HG03558 (cell line): ENCODE measurements at regions not wholly inside any gene's neighbourhood (a gene's known extent, or its start where the extent isn't known, plus 50 kb on each side); places are given as distances from the start of the nearest gene placed in this dataset.

Experiments used
- ATAC-seq: cut with Tn5 transposase; IDR thresholded peaks from one replicate; pipeline ENCODE4 v1.9.1; 2021; ENCODE audit warnings: moderate number of reproducible peaks; ENCODE audit not compliant: unreplicated experiment; ENCODE audit errors: extremely low read depth

DNA sequence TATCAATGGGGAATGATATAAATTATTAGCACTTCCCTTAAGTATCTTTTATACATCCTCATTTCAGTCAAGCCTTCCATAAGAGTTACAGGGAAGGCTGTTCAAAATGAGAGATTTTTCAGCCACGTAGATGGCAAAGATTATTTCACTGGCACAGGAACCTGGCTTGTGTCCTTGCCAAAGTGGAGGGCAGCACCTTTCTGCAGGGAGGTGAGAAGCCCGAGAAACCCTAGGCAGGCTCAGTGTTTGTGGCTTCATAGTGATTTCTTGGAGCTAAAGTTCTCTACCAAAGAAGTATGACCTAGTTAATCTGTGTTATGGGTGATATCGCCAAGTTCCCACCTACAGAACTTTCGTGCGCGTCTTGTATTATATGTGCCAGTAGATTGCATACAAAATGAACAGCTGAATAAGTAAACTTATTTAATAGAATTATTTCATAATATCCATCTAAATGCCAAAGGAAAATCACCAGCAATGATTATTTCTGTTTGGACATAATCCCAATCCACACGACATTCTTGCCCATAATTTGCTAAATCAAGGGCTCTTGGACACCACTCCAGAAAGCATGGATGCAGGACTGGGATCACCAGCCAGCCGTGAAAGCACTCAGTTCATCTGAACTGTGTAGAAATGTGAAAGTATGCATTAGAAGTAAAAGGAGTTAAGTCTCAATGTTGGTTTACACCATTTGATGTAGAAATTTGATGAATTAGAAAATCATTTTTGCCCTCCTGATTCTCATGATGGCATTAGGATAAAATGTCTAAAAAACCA lies 150.4 kb upstream of the RNF32 start:
- no peak for ATAC-seq

DNA sequence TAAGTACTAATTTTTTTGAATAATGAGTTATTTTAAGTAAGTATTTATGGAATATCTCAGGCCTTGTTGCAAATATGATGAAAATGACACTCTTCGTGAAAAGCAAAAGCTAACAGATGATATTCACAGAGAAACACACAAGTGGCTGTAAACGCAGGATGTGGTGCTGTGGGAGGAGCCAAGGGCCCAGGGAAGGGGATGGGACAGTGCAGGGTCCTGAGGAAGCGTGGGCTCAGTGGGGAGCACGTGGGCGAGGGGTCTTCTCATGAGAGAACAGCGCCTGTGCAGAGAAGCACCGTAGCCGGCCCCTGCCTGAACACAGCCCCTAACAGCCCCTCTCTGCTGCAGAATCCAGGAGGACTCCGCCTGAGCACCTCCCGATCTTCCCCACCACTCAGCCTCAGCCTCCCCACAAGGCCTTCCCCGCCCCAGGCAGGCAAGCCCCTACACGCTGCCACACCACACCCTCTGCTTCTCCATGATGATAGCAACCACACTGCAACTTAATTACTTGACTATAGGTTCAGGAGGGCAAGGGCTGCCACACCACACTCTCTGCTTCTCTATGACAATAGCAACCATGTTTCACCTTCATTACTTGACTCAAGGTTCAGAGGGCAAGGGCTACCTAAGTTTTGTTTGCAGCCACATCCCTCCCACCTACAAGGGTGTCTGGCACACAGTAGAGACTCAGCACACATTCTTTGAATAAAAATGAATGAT lies 152.6 kb upstream of the RNF32 start:
- no peak for ATAC-seq

DNA sequence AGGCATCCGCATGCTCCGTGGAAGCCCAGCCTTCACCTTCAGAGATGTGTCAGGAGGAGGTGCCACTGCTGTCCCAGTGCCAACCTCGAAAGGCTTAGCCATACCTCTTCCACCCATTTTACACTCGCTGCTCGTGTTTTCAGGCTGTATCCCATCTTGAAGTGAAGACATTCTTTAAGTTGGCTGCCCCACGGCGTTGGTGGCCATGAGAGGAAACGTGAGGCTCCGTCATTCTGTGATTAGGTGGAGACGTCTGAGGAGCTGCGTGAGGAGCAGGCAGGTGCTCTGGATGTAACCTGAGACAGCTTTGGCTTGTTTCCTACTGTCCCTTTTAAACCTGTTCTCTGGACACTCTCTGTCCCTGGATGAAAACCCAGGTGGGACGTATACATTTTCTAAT lies 159.9 kb upstream of the RNF32 start:
- no peak for ATAC-seq

DNA sequence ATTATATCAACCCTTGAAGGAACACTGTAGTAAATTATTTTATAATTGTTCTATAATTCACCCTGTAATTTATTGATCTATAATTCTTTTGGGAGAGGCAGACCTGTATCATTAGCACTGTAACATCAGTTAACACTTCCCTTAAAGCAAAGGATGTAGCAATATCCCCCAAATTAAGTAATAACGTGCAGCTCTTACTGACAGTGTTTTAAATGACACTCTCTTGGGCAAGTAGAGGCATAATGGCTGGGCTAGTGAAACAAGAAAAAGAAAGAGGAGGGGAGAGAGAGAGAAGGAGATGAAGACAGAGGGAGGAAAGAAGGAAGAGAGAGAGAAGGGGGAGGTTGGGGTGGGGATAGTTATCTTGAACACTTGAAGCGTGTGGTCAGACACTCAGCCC lies 161.0 kb upstream of the RNF32 start:
- no peak for ATAC-seq

DNA sequence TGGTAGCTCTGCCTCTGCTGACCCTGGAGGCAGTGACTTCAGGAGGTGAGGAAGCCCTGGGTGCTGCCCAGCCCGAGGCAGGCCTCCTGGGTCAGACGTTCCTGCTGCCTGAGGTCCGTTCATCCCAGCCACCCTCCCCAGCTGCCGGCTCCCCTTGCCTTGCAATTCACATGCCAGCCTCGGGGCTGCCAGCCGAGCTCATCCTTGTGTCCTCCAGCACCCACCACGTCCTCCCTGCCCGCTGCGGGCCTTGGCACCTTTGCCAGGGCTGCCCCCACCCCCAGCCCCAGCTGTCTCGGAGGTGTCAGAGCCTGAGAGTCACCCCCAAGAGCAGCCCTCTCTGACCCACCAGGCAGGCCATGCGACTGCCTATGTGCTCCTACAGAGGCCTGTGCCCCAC lies 162.1 kb upstream of the RNF32 start:
- ATAC-seq: no peak

DNA sequence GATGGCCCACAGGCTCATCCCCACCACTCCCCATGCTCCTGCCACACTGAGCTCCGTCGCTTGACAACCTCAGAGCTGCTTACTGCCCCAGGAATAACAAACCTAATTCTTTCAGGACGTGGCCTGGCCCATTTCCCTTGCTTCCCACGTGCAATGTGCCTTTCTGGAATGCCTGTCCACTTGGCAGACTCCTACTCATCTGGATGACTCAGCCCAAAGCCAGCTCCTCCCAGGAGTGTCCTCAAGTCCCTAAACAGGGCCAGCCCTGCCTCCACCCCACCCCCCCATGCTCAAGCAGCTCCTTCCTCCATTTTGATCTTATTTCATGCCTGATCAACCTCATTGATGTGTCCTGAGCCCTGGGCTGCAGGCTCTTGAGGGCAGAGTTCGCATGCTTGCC lies 164.9 kb upstream of the RNF32 start:
- ATAC-seq: no peak

DNA sequence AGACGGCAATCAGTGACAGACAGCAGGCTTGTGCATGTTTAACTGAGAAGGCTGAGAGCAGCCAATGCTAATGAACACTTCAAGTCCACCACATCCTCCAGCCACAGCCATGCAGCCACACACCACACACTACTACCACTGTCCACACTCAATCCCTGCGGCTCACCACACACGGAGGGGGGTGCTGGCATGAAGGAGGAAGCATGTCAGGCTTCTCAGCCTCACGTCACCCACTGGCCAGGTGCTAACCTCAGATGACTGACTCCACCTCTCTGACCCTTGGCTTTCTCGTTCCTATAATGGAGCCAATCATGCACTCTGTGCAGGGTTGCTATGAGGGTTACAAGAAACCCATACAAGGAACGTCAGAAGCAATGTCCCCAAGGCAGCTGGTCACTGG lies 165.4 kb upstream of the RNF32 start:
- ATAC-seq: no peak

DNA sequence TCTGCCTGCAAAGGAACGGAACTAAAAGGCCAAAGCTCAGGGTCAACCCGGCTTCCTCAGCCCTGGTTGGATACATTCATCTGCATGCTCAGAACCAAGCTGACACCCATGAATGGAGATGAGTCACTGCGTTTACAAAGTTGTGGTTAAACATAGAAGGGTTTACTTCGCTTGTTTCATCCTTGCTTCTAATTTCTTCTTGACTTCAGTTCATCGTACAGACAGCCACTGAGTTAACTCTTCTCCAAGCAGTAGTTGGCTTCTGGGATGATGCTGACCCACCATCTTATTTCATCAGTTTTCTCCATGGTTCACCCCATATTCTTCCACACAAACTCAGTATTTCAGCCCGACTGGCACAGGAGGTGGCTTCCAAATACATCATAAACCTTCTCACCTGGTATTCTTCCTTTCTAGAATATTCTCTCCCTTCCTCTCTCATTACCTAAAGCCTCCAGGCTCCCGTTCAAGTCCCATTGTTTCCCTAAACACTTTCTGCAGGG lies 166.3 kb upstream of the RNF32 start:
- no peak for ATAC-seq

DNA sequence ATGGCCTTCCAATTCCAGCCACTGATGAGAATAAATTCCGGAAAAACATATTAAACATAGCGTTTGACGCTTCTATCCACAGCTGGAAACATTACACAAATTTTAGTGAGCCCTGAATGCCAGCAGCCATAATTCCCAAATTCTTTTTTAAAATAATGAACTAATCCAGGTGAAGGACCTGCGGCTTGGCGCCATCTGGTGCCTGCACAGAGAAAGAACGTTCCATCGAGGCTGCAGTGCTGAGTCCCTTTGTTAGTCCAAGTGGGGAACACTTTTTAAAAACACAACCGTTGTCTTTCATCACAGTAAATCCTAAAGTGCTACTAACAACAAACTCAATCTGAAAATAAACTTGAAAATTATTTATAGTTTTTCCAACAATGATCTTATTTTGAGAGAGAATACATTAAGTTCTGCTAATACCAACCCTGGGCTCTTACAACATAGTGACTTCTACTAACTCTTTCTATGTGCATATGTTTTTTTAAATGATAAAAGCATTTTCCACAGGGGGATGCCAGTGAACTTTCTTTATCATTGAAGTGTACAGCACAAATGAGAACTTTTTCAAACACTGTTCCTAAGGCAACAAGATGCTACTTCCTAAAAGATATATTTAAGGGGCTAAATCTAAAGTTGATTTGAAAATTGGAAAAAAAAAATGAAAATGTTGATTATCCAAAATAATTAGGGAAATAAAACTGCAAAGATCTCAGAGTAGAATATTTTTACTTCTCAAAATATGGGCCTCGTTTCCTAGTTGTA lies 166.9 kb upstream of the RNF32 start:
- ATAC-seq: no peak

DNA sequence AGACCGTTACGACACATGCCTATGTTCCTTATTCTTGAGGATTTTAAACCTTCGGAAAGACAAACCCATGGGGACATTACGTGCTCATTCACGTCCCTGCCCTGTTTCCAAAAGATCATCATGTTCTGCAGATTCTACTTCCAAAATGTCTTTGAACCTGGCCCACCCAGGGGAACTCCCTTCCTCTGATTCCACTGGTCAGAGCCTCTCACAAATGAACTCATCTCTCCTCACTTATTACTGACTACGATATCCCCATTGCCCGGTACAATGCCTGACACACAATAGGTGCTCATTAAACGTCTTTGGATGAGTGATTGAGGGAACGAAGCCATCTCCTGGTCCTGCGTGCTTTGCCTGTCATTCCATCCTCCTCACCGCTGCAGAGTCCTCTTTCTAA lies 168.3 kb upstream of the RNF32 start:
- no peak for ATAC-seq

DNA sequence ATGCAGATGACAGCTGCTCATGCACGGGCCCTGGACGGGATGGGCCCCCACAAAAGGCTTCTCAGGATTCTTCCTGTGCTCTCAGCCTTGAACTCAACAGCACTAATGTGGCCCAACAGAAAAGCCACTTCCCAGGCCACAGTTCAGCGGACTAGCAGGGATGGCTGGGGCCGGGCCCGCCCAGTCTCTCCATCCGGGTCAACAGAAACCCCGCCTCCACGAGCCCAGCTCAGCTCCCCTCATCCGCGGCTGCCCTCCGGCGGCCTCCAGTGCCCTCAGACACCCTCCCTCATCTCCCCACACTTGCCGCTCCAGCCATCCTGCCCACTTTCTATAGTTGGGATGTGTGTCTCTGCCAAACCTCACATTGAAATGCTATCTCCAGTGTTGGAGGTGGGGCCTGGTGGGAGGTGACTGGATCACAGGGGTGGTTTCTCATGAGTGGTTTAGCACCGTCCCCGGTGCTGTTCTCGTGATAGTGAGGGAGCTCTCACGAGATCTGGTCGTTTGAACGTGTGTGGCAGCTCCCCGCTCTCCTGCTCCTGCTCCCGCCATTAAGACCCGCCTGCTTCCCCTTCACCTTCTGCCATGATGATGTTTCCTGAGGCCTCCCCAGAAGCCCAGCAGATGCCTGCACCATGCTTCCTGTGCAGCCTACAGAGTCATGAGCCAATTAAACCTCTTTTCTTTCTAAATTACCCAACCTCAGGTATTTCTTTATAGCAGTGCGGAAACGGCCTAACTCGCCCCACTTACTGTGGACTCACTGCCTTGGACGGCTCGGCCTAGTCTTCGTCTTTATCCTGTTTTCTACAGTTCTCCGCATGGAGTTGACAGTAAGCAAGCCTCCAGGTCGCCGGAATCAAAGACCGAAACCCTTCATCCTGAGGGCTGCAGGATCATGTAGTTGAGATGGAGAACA lies 169.9 kb upstream of the RNF32 start:
- no peak for ATAC-seq

DNA sequence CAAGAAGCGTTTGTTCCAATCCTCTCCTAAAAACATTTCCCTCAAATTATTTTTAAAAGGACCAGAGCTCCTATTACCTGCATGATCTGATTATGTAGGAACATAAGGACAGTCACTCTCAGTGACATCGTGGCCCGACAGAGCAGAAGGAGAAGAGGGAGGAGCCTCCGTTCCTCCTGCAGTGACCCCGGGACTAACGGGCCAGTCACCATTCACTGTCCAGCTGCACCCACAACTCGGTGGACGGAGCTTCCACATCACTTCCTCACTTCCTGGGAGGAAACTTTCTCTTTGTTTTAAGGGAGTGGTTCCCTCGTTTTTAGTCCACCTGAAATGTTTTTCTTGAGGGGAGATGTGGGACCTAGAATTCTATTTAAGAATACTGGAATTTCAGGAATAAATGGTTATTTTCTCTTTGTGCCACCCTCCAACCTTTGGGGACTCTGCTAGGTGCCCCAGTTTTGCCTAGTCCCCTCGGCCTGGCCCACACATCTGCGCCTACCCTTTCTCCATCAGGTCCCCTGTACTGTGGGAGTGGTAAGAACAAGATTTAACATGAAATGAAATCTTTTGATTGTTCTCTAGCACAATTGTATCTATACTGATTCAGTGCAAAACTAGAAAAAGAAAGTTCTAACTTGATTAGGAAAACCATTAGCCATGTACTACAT lies 173.5 kb upstream of the RNF32 start:
- no peak for ATAC-seq

DNA sequence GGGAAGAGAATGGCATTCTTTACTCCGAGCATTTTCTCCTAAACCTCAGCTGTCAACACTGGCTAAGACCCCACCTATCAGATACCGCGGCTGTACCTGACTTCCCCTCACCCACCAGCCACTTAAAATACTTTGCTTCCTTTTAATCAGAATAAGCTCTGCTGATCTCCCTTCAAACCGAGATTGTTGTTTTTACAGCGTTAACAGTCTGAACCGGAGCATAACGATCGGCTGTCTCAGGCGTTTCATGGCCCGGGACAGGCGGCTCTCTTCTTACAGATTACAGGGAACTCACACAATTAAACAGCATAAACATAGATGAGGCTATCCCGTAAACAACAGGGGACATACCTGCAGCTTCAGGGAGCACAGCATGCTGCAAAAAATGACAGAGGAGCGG lies 174.3 kb upstream of the RNF32 start:
- no peak for ATAC-seq

DNA sequence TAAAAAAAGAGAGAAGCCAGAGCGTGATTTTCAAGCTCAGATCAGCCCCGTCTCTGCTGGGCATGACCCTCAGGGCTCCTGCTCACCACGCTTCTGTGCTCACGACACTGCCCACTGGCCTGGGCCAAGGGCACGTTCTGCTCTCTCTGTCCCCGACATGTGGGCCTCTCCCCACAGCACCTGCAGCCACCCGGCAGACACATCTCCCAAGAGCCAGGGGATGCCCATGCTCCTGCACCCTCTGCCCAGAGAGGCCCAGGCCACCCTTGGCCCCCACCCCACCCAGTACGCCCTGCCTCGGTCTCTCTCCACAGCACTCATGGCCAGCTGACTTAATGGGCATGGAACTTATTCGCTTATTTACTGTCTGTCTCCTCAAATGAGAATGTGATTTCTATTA lies 175.4 kb upstream of the RNF32 start:
- ATAC-seq: no peak

DNA sequence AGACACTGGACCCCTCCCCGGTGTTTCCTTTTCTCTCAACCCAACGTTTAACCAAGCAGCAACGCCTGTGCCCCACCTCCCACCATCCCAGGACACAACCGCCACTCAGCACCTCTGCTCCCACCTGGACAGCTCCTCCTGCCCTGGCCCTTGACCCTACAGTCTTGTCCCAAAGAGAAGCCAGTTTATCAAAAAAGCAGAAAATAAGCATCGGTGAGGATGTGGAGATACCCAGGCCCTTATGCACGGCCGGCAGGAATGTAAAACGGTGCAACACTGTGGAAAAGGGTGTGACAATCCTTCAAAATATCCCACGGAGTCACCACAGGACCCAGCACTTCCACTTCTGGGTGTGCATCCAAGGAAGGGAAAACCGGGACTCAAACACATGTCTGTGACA lies 176.2 kb upstream of the RNF32 start:
- no peak for ATAC-seq

DNA sequence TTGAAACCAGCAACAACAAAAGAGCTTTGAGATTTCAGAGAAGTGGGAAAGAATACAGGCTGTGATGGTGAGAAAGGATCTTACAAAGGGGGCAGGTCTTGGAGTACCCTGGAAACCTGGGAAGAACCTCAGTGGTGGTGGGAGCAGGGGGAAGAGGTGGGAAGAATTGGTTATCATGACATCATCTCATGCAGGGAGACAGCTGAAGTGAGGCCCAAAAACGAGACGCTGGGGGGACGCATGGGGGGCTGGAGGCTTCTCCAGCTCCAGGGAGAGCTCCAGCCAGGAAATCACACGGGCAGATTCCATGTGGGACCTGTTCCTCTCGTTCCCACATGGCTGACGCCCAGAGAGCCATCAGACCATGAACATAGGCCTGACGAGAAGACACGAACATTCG lies 177.3 kb upstream of the RNF32 start:
- no peak for ATAC-seq

DNA sequence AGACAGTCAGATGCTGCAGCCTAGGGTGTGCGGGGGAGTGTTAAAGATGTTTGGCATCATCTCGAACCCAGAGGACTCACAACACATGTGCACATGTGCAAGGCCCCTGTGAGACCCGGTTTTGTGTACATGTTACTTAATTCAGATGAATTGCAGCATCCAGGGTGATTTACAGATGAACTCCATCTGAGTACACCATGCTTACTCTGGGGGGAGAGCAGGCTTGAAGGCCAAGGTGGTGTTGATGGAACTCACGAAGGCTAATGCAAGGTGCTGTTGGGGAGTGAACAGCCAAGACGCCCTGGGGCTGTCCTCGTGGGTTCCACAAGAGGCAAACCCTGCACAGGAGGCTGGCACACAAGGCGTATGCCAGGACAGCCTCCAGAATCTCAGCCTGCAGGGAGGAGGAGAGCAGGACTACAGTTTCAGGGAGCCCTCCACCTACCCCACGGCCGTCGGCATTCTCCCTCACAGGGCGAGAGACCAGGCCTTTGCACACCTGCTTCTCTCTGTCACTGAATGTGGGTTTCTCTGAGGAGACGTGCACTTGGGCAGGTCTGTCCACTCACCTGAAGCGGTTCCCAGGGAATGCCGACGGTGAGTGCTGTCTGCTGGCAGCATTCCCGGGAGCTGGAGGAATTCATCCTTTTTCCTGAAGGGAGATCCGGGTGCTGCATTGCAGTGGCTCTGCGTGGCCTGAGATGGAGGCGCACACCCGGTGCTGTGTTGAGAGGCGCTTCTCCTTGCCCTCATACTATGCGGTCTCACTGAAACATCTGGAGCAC lies 178.5 kb upstream of the RNF32 start:
- ATAC-seq: no peak

DNA sequence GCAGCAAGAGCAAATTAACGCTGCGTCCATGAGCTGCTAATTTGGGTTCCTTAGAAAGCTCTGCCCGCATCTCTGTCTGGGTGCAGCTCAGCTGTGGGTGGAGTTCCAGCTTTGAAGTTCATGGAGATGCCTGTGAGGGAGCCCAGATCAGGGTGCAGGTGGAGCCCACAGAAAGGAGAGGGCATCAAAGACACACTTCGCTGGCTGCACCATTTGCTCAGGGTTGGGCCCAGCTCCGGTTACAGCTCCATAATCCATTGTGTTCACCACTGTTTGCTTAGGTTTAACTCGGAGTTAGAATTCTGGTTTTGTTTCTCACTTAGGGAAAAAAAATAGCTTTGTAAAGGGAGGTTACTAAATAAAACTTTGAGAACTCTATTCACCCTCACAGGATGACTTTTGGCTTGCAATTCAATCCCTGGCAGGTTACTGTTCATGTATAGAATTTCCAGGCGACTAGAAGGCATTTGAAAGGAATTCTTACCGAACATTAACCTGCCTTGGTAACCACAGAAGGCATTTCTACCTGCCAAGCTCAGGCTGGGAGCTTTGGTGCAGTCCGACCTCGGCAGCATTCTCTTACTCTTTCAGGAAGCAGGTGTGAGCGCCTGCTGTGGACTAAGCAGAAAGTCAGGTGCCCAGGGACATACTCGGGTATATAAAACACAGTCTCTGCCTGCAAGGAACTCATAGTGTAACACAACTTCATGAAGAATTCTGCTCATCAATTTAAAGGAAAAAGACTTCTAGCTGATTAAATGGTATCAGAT lies 179.5 kb upstream of the RNF32 start:
- ATAC-seq: no peak
